ENCODE measurements at regions not wholly inside any gene's neighbourhood (a gene's known extent, or its start where the extent isn't known, plus 50 kb on each side); places are given as distances from the start of the nearest gene placed in this dataset.
"Not testable (repeated sequence)": the region's sequence is repeated elsewhere in the genome, so short reads cannot be mapped to it uniquely, and the experiment has no call there.

GRCh38 chr10:31213959-31214358 lies 105.1 kb upstream of the ZEB1 start:
- no peak overlapping the region for H3K27ac Mint-ChIP-seq (ENCODE audit: unreplicated experiment)
- H3K4me3 Mint-ChIP-seq, result no peak overlapping the region
- H3K9me3 Mint-ChIP-seq, result no peaks in the 10 kb centered on the region
- no peaks in the 10 kb centered on the region for H3K36me3 Mint-ChIP-seq (ENCODE audit: low read depth)
- no peaks in the 10 kb centered on the region for H3K27me3 Mint-ChIP-seq (ENCODE audit: low read depth)
- TF ChIP-seq CTCF (conservative IDR thresholded peaks at IDR 0.05), result no peak
- no peak for DNase-seq (ENCODE audit: low read depth, low spot score)
- H3K4me1 Mint-ChIP-seq, result peaks cover 8% of the 10 kb centered on the region

GRCh38 chr10:31215052-31215451 lies 104.0 kb upstream of the ZEB1 start:
- Mint-ChIP-seq H3K4me3 (no peak overlapping the region), H3K27me3 (ENCODE audit: low read depth) (no peaks in the 10 kb centered on the region), H3K36me3 (ENCODE audit: low read depth) (no peaks in the 10 kb centered on the region), H3K9me3 (no peaks in the 10 kb centered on the region), H3K4me1 (peaks cover 5% of the 10 kb centered on the region), H3K27ac (ENCODE audit: unreplicated experiment) (no peak overlapping the region)
- DNase-seq (ENCODE audit: low read depth, low spot score), result no peak
- no peak for TF ChIP-seq CTCF (conservative IDR thresholded peaks at IDR 0.05)

GRCh38 chr10:31219306-31219705 lies 99.7 kb upstream of the ZEB1 start:
- no peak for TF ChIP-seq CTCF (conservative IDR thresholded peaks at IDR 0.05)
- Mint-ChIP-seq H3K27me3 (ENCODE audit: low read depth) (no peaks in the 10 kb centered on the region), H3K36me3 (ENCODE audit: low read depth) (no peaks in the 10 kb centered on the region), H3K27ac (ENCODE audit: unreplicated experiment) (no peak overlapping the region), H3K4me3 (no peak overlapping the region), H3K9me3 (no peaks in the 10 kb centered on the region), H3K4me1 (peaks cover under 1% of the 10 kb centered on the region)
- DNase-seq (ENCODE audit: low read depth, low spot score), result no peak

- H3K4me1 Mint-ChIP-seq; H3K4me3 Mint-ChIP-seq; H3K27me3 Mint-ChIP-seq (ENCODE audit: low read depth); DNase-seq (ENCODE audit: low read depth, low spot score); H3K9me3 Mint-ChIP-seq; H3K27ac Mint-ChIP-seq (ENCODE audit: unreplicated experiment); H3K36me3 Mint-ChIP-seq (ENCODE audit: low read depth): not testable (repeated sequence)
Observed at GRCh38 chr10:31228780-31229179, 90.2 kb upstream of the ZEB1 start.

- H3K4me3 Mint-ChIP-seq, result no peak overlapping the region
- no peak for DNase-seq (ENCODE audit: low read depth, low spot score)
- no peak overlapping the region for H3K27ac Mint-ChIP-seq (ENCODE audit: unreplicated experiment)
- no peaks in the 10 kb centered on the region for H3K4me1 Mint-ChIP-seq
- peaks cover 5% of the 10 kb centered on the region for H3K36me3 Mint-ChIP-seq (ENCODE audit: low read depth)
- peaks cover 14% of the 10 kb centered on the region for H3K9me3 Mint-ChIP-seq
- TF ChIP-seq CTCF (conservative IDR thresholded peaks at IDR 0.05), result no peak
- H3K27me3 Mint-ChIP-seq (ENCODE audit: low read depth), result no peaks in the 10 kb centered on the region
Observed at GRCh38 chr10:31239961-31240360, 79.1 kb upstream of the ZEB1 start.

- Mint-ChIP-seq H3K9me3 (peaks cover 7% of the 10 kb centered on the region), H3K4me1 (no peaks in the 10 kb centered on the region), H3K27ac (ENCODE audit: unreplicated experiment) (no peak overlapping the region), H3K4me3 (no peak overlapping the region), H3K27me3 (ENCODE audit: low read depth) (no peaks in the 10 kb centered on the region), H3K36me3 (ENCODE audit: low read depth) (no peaks in the 10 kb centered on the region)
- no peak for DNase-seq (ENCODE audit: low read depth, low spot score)
- TF ChIP-seq CTCF (conservative IDR thresholded peaks at IDR 0.05), result no peak
Observed at GRCh38 chr10:31242902-31243301, 76.1 kb upstream of the ZEB1 start.

GRCh38 chr10:31251118-31251517 lies 67.9 kb upstream of the ZEB1 start:
- H3K27me3 Mint-ChIP-seq (ENCODE audit: low read depth); H3K27ac Mint-ChIP-seq (ENCODE audit: unreplicated experiment); H3K4me1 Mint-ChIP-seq; H3K9me3 Mint-ChIP-seq; H3K36me3 Mint-ChIP-seq (ENCODE audit: low read depth); DNase-seq (ENCODE audit: low read depth, low spot score); H3K4me3 Mint-ChIP-seq: not testable (repeated sequence)

Data from neural crest cell (in vitro differentiated cells).